NOMO-1 treated with DMSO at 0.1 percent for 48 hours (cell line): ENCODE measurements at regions not wholly inside any gene's neighbourhood (a gene's known extent, or its start where the extent isn't known, plus 50 kb on each side); places are given as distances from the start of the nearest gene placed in this dataset.

Experiments used
- DNase-seq: peaks from one replicate; lab custom pipeline; 2025; ENCODE audit not compliant: unreplicated experiment; lab: John Stamatoyannopoulos, UW

GRCh38 chr2:123916051-123916450 lies 109.0 kb upstream of the CNTNAP5 start:
- no peak for DNase-seq

GRCh38 chr2:123916531-123916930 lies 108.6 kb upstream of the CNTNAP5 start:
- DNase-seq, result no peak

GRCh38 chr2:123917241-123917640 lies 107.8 kb upstream of the CNTNAP5 start:
- no peak for DNase-seq

GRCh38 chr2:123928358-123928757 lies 96.7 kb upstream of the CNTNAP5 start:
- DNase-seq, result no peak

- no peak for DNase-seq
Observed at GRCh38 chr2:123935405-123935804, 89.7 kb upstream of the CNTNAP5 start.

GRCh38 chr2:123953846-123954245 lies 71.2 kb upstream of the CNTNAP5 start:
- DNase-seq, result no peak

GRCh38 chr2:123958011-123958410 lies 67.1 kb upstream of the CNTNAP5 start:
- no peak for DNase-seq

- DNase-seq, result no peak
Observed at GRCh38 chr2:123961576-123961975, 63.5 kb upstream of the CNTNAP5 start.

- DNase-seq, result no peak
Observed at GRCh38 chr2:123971564-123972318, 53.3 kb upstream of the CNTNAP5 start.
